IMR-90 (cell line): ENCODE measurements at regions not wholly inside any gene's neighbourhood (a gene's known extent, or its start where the extent isn't known, plus 50 kb on each side); places are given as distances from the start of the nearest gene placed in this dataset.

ENCODE experiments used
- ATAC-seq: fragments of 200-7000 bp; cut with Tn5 transposase; 2 replicates; pipeline ENCODE4 v1.9.1; 2020; ENCODE audit warnings: low read depth, mild to moderate bottlenecking, moderate library complexity
- BruUV-seq: library from RNA; stranded (reverse); fragments of 400-500 nt; replicated peaks from 2 replicates; lab custom pipeline; 2021; lab: Mats Ljungman, UMichigan
- CTCF ChIA-PET: fragments of 300-600 bp; formaldehyde crosslinking; extraction: SDS; loops from one replicate; lab custom pipeline; 2021; ENCODE audit warnings: antibody characterized with exemption; lab: Yijun Ruan, JAX
- POLR2A ChIA-PET: fragments of 300-600 bp; sonication (Branson Sonifier 250); formaldehyde crosslinking; loops from one replicate; lab custom pipeline; 2022; ENCODE audit warnings: antibody characterized with exemption; ENCODE audit not compliant: unreplicated experiment; lab: Charles Lee
- DNase-seq: peaks from one replicate; pipeline ENCODE4 v3.0.0; 2013
- H2AFZ ChIP-seq: replicated peaks from 2 replicates; pipeline ENCODE3; 2013; ENCODE audit warnings: low read length, mild to moderate bottlenecking; ENCODE audit not compliant: poor library complexity
- H2AK5ac ChIP-seq: 2 replicates; pipeline ENCODE4 v1.6.1; 2013; ENCODE audit warnings: low read depth, low read length, inconsistent platforms
- H2AK9ac ChIP-seq: replicated peaks from 2 replicates; pipeline ENCODE3; 2013; ENCODE audit warnings: mild to moderate bottlenecking, low read depth, low read length, moderate library complexity; ENCODE audit not compliant: poor library complexity
- H2BK120ac ChIP-seq: 2 replicates; pipeline ENCODE4 v1.6.1; 2013; ENCODE audit warnings: low read depth, low read length, inconsistent platforms
- H2BK15ac ChIP-seq: 3 replicates; pipeline ENCODE4 v1.6.1; 2013; ENCODE audit warnings: low read depth, low read length, inconsistent platforms
- H2BK20ac ChIP-seq: 2 replicates; pipeline ENCODE4 v1.6.1; 2013; ENCODE audit warnings: low read depth, mild to moderate bottlenecking, inconsistent platforms, low read length, moderate library complexity
- H2BK5ac ChIP-seq: 2 replicates; pipeline ENCODE4 v1.6.1; 2013; ENCODE audit warnings: mild to moderate bottlenecking, low read depth, low read length, inconsistent platforms; ENCODE audit not compliant: poor library complexity, severe bottlenecking
- H3K14ac ChIP-seq: replicated peaks from 2 replicates; pipeline ENCODE4 v1.6.1; 2013; ENCODE audit warnings: low read depth, low read length, inconsistent platforms
- H3K18ac ChIP-seq: 2 replicates; pipeline ENCODE4 v1.6.1; 2013; ENCODE audit warnings: low read depth, low read length, control low read depth
- H3K23ac ChIP-seq: 2 replicates; pipeline ENCODE4 v1.6.1; 2013; ENCODE audit warnings: low read depth, low read length, inconsistent platforms
- H3K27ac ChIP-seq: 2 replicates; pipeline ENCODE4 v1.5.1; 2013; ENCODE audit warnings: mild to moderate bottlenecking, control low read depth, low read length; ENCODE audit not compliant: insufficient read depth
- H3K27me3 ChIP-seq: 2 replicates; pipeline ENCODE4 v1.6.1; 2013; ENCODE audit warnings: low read length; ENCODE audit not compliant: control insufficient read depth, insufficient read depth
- H3K36me3 ChIP-seq: 2 replicates; pipeline ENCODE4 v1.6.1; 2013; ENCODE audit warnings: low read length, mixed read lengths; ENCODE audit not compliant: control insufficient read depth, insufficient read depth
- H3K4ac ChIP-seq: 2 replicates; pipeline ENCODE4 v1.6.1; 2013; ENCODE audit warnings: low read depth, low read length, inconsistent platforms
- H3K4me1 ChIP-seq: 2 replicates; pipeline ENCODE4 v1.6.1; 2013; ENCODE audit warnings: low read length, mixed read lengths; ENCODE audit not compliant: control insufficient read depth, insufficient read depth
- H3K4me2 ChIP-seq: 2 replicates; pipeline ENCODE4 v1.6.1; 2013; ENCODE audit warnings: low read depth, mild to moderate bottlenecking, control low read depth, low read length, moderate library complexity
- H3K4me3 ChIP-seq: 2 replicates; pipeline ENCODE4 v1.5.1; 2013; ENCODE audit warnings: low read depth, mild to moderate bottlenecking, control low read depth, low read length, moderate library complexity; ENCODE audit not compliant: insufficient read depth
- H3K56ac ChIP-seq: 2 replicates; pipeline ENCODE4 v1.6.1; 2013; ENCODE audit warnings: low read length, inconsistent platforms; ENCODE audit not compliant: insufficient read depth; ENCODE audit errors: extremely low read depth
- H3K79me1 ChIP-seq, 2 experiments: 2 replicates each; pipeline ENCODE4 v1.6.1; 2013; ENCODE audit warnings: low read length in 2 of 2, inconsistent platforms in 1 of 2, low read depth in 1 of 2
- H3K9ac ChIP-seq: 2 replicates; pipeline ENCODE4 v1.6.1; 2013; ENCODE audit warnings: low read depth, low read length, control low read depth
- H3K9me1 ChIP-seq: 2 replicates; pipeline ENCODE4 v1.6.1; 2013; ENCODE audit warnings: low read length, inconsistent platforms; ENCODE audit not compliant: insufficient read depth
- H3K9me3 ChIP-seq: 2 replicates; pipeline ENCODE4 v1.6.1; 2013; ENCODE audit warnings: low read length; ENCODE audit not compliant: control insufficient read depth, insufficient read depth
- H4K20me1 ChIP-seq: 2 replicates; pipeline ENCODE4 v1.6.1; 2013; ENCODE audit warnings: low read length, inconsistent platforms; ENCODE audit not compliant: insufficient read depth
- H4K5ac ChIP-seq: 2 replicates; pipeline ENCODE4 v1.6.1; 2013; ENCODE audit warnings: mild to moderate bottlenecking, low read depth, low read length, control low read depth
- H4K8ac ChIP-seq, 2 experiments: 2 replicates each; pipeline ENCODE4 v1.6.1; 2013; ENCODE audit warnings: low read depth in 2 of 2, low read length in 2 of 2, control low read depth in 1 of 2, inconsistent platforms in 1 of 2
- H4K91ac ChIP-seq: 2 replicates; pipeline ENCODE4 v1.6.1; 2013; ENCODE audit warnings: low read depth, low read length, inconsistent platforms; ENCODE audit not compliant: insufficient read depth
- BHLHE40 ChIP-seq: fragments of 150-350 bp; IDR thresholded peaks from 2 replicates; pipeline ENCODE4 v1.6.1; 2016; ENCODE audit warnings: mild to moderate bottlenecking, low read depth, low read length
- MXI1 ChIP-seq: IDR thresholded peaks from 2 replicates; pipeline ENCODE4 v1.6.1; 2012; ENCODE audit warnings: low read depth, mild to moderate bottlenecking, low read length, moderate library complexity, borderline replicate concordance
- NFE2L2 ChIP-seq: fragments of 150-350 bp; IDR thresholded peaks from 2 replicates; pipeline ENCODE4 v1.6.1; 2016; ENCODE audit warnings: low read depth, mild to moderate bottlenecking, low read length
- RAD21 ChIP-seq: IDR thresholded peaks from 2 replicates; pipeline ENCODE4 v1.6.1; 2012; ENCODE audit warnings: low read length, improper control_type of control experiment
- WGBS, 2 experiments: methylation state at CpG; one replicate each; pipeline versions ENCODE4 v1.1.5 to v1.1.7; 2013; ENCODE audit warnings: missing lambda C conversion rate in 2 of 2; ENCODE audit not compliant: insufficient read length in 1 of 2; ENCODE audit errors: extremely low coverage in 2 of 2; 5-methylcytosine and 5-hydroxymethylcytosine counted together
- dilution Hi-C: fragments of 300-500 bp; cut with HindIII; formaldehyde crosslinking; loops from one replicate; pipeline ENCODE4 v1.14.3; 2018; ENCODE audit warnings: low sequenced_read_pairs; ENCODE audit not compliant: unreplicated experiment
- in situ Hi-C: fragments of 300-500 bp; cut with MboI; formaldehyde crosslinking; loops from 3 replicates; pipeline ENCODE4 v1.14.3; 2019; ENCODE audit warnings: low sequenced_read_pairs, inconsistent platforms, mixed read lengths
- intact Hi-C: fragments of 100-400 bp; cut with micrococcal nuclease; formaldehyde crosslinking; loops from 2 replicates; pipeline ENCODE4 v1.10.0; 2022

- H2AK9ac ChIP-seq: no peak overlapping the region
- H3K4ac ChIP-seq: no peak overlapping the region
- H2BK5ac ChIP-seq: no peak overlapping the region
- POLR2A ChIA-PET: no interaction called here
- no peak overlapping the region for H3K9ac ChIP-seq
- H3K9me3 ChIP-seq: no peaks in the 10 kb centered on the region; the same call in 1 of the 2 replicates
- H4K91ac ChIP-seq: no peak overlapping the region
- no peaks in the 10 kb centered on the region for H3K27me3 ChIP-seq
- H2AK5ac ChIP-seq: no peak overlapping the region
- no peak overlapping the region for H3K27ac ChIP-seq
- CTCF ChIA-PET: no interaction called here
- in situ Hi-C loops: no loop called here
- BruUV-seq: no TSS peak
- H3K14ac ChIP-seq: no peak overlapping the region
- H3K23ac ChIP-seq: no peak overlapping the region
- H2BK15ac ChIP-seq: no peak overlapping the region
- H3K79me1 ChIP-seq: no peaks in the 10 kb centered on the region
- no peak overlapping the region for H2BK20ac ChIP-seq
- H4K20me1 ChIP-seq: no peaks in the 10 kb centered on the region
- H4K5ac ChIP-seq: no peak overlapping the region
- no peak overlapping the region for H3K56ac ChIP-seq
- H4K8ac ChIP-seq: no peak overlapping the region
- H3K4me2 ChIP-seq: no peak overlapping the region
- dilution Hi-C loops: no loop called here
- H3K9me1 ChIP-seq: no peaks in the 10 kb centered on the region
- no peak for TF ChIP-seq NFE2L2
- TF ChIP-seq RAD21: no peak
- no peak for TF ChIP-seq MXI1
- TF ChIP-seq BHLHE40: no peak
- no peak overlapping the region for H2BK120ac ChIP-seq
- no peak overlapping the region for H2AFZ ChIP-seq
- intact Hi-C loops: no loop called here
- ATAC-seq (no peak), DNase-seq (no peak)
- no peak overlapping the region for H3K18ac ChIP-seq
- H3K4me1 ChIP-seq: no peaks in the 10 kb centered on the region
- no CpG with 5 or more reads among the region's 4 CpGs for WGBS, 2 experiments
- H3K4me3 ChIP-seq: no peak overlapping the region
- no peaks in the 10 kb centered on the region for H3K36me3 ChIP-seq
Observed at GRCh38 chr11:38952698-38953097, 2354.7 kb upstream of the RAG2 start.
